ENCODE measurements at regions not wholly inside any gene's neighbourhood (a gene's known extent, or its start where the extent isn't known, plus 50 kb on each side); places are given as distances from the start of the nearest gene placed in this dataset.
"Not testable (repeated sequence)": the region's sequence is repeated elsewhere in the genome, so short reads cannot be mapped to it uniquely, and the experiment has no call there.

DNA sequence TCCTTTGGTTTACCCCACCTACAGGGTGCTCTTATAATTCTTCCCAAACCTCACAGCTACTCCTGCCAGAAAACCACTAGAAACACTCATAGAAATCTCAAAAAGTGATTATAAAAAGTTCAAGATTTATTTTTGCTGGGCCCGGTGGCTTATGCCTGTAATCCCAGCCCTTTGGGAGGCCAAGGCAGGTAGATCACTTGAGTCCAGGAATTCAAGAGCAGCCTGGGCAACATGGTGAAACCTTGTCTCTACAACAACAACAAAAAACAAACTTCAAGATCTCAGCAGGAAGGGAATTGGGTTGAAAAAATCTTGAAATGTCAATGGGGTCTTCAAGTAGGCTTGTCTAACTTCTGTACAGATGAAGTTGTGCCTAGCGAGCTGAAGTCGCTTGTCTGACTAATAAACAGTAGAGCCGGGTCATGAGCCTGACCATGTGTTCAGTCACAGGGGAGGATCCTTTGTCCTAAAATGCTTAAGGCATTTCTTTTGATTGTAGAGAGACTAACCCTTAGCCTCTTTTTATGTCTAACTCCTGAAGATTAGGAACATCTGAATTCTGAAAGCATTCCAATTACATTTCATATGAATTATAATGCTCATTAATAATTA is 124.6 kb downstream of the NOC3L start:
- DNase-seq = no peak

DNA sequence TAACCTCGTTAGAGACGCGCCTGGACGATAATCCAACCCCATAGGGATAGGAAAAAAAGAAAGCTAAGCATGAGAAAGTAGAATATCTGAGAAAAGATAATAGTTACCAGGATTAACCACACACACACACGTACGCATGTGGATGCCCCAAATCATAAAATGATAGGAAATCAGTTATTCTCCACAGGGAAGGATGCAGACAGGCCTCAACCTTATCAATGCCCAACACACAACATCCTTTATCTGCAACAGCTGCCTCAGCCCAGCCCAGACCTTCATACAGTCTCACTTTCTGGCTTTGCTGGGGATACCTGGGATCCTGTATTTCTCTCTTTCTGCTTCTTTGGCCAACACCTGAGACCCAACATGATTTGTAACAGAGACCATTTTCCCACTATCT is 123.0 kb downstream of the NOC3L start:
- DNase-seq = no peak

DNA sequence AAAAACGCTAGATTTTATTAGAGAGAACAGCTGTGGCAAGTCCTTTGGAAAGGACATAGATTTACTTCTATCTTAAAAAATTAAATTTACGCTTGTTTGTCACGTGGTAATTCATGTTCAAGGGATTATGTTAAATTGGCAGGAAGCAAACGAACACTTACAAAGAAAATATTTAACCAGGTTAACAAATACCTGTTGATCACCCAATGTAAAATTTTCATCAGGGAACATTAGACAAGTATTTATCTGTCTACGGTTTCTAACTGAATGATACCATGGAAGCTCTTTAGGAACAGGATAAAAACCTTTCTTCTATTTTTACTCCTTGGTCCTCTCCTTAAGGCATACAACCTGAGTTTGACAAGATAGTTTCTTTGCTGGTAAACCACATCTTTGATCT is 122.2 kb downstream of the NOC3L start:
- no peak for DNase-seq

DNA sequence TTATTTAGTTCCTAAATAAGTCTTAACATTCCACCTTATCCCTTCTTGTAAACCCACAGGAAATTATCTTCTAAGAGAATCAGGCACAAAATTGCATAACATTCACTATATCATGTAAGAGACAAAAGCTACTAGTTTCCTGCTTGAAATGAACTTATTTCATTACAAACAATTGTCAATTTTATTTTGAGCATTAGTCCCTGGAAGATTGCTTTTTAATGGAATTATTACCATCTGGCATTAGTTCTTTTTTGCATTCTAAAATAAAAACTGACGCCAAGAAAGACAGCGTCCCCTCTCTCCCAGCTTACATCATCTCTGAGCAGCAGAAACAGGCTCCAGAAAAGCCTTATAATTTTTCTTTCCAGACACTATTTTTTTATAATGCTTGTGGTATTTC is 121.8 kb downstream of the NOC3L start:
- no peak for DNase-seq

DNA sequence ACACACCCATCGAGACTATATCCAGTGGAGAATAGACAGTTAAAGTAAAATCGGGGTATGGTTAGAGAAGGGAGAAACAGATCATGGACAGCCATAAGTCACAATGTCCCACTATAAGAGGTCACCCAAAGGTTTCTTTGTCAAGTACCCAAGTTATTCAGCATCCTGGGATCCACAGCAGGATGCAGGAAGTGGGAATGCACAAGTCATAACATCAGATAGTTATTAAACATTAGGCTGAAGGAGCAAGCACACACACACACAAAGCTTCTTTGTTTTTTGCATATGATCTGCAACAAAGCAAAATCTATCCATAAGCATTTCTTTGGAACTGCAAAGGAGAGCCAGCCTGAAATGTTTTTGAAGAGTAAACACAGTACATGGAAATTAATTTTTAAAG is 111.6 kb downstream of the NOC3L start:
- DNase-seq = no peak

DNA sequence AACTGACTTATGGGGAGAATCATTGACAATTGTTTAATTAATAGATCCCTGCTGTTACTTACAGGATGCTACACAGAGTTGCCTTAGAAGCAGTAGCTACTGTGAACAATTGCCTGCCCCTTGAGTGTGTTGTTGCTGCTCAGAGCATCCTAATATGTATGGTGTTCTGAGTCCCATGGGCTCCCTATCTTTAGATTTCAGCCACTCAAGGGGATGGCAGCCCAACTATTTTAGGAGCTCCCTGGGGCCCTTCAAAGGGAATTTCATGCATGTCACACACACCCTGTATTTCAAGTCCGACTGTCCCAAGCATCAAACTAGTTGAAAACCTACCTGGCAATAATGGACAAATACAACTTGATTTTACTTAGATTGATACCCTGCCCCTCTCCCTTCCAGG is 111.2 kb downstream of the NOC3L start:
- DNase-seq = no peak

DNA sequence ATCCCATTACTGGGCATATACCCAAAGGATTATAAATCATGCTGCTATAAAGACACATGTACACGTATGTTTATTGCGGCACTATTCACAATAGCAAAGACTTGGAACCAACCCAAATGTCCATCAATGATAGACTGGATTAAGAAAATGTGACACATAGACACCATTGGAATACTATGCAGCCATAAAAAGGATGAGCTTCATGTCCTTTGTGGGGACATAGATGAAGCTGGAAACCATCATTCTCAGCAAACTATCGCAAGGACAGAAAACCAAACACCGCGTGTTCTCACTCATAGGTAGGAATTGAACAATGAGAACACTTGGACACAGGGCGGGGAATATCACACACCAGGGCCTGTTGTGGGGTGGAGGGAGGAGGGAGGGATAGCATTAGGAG is 105.3 kb downstream of the NOC3L start:
- DNase-seq = not testable (repeated sequence)

DNA sequence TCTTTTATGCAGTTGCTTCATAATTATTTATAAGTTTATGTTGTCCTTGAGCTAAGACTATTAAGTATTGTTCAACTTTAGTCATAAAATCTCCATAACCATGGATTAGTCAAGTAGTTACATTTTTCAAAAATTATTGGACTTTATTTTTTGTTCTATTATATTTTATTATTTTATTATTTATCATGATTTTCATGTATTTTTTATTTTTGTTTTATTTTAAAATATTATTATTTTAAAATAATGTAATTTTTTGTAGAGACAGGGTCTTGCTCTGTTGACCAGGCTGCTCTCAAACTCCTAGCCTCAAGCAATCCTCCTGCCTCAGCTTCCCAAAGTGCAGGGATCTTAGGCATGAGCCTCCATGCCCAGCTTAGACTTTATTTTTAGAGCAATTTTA is 102.3 kb downstream of the NOC3L start:
- no peak for DNase-seq

DNA sequence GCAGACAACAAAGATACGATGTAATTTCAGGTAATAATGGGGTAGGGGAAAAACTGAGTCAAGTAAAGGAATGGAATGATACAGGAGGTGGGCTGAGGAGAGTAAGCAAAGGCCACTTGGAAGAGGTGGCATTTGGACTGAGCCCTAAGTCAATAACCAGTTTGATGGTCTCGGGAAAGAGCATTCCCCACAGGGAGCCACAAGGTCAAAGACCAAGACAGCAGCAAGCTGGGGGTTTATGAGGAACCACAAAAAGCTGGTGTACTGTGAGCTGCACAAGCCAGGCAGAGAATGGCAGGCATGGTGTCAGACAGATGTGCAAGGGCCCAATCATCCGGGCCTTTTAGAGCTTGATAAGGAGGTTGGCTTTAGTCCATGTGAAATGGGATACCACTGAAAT is 98.7 kb downstream of the NOC3L start:
- DNase-seq = no peak

DNA sequence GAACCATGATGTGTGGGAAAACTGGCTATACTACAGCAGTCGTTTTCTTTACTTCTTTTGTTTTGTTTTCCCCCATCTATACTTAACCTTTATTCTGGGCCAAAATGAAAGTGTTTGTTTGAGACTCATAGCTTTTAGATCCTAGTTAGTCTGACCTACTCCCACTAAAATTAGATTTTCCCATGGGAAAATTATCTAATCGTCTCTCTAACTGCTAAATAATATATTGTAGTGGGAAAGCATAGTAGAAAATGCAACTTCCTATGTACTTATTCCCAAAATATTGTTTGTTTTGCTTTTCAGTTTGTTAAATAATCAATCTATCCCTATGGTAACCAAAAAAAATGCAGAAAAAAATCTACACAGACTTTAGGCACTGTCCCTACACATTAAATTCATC is 96.6 kb downstream of the NOC3L start:
- no peak for DNase-seq

DNA sequence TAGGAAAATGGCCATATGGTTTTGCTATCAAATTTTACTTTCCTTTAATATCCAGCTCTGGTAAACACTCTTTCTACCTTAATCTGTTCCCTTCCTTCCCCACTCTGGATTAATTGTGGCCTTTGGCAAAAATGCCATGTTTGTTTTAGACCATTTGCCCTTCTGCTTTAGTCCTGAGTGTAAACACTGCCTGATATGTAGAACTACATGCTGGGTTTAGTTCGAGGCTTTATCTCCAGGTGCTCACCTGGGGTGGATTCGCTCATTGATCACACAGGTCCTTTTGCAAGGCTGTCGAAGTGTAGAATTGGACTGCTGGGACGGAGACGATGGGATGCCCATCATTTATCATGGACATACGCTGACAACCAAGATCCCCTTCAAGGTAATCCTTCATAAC is 94.1 kb downstream of the NOC3L start:
- DNase-seq = no peak

DNA sequence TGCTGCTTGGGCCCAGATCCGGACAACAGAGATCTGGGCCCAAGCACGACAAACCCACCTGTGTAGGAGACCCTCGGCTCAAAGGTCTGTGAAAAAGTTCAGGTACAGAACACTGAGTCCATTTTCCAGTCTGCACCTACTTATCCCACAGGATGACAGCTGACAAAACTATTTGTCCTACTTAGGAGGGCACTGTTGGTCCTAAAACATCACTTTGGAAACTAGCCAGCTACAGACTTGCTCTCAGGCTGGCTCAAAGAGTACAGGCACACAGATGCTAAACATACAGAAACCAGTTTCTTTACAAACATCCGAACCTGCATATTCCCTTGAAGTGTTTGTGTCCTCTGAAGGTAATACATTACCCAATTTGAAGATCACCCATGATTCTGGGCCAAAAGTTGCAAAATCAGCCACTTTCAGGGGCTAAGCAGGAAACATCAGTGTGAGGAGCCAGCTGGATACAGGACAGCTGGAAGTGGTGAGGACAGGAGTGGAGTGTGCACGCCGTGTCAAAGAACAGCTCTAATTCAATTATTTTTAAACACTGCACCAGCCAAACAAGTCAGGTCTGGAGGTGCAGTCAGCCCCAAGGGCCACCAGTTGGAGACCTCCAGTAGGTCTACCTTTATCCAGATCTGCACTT is 88.5 kb downstream of the NOC3L start:
- no peak for DNase-seq

DNA sequence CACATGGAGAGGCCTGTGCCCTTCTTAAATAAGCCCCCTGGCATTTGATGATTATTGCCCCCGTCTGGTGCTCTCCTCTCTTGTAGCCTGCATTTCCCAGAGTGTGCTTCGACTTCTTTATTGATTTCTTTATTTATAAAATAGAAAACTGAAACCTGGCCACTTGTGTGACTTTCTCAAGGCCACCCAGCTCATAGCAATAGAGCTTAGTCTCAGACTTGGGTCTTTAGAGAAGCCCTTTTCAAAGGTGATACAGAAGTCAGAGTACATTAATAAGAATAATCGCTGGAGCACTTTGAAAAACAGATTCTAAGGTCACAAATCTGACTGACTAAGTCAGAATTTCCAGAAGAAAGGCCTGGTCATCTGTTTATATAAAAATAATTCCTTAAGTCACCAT is 86.6 kb downstream of the NOC3L start:
- DNase-seq = no peak

DNA sequence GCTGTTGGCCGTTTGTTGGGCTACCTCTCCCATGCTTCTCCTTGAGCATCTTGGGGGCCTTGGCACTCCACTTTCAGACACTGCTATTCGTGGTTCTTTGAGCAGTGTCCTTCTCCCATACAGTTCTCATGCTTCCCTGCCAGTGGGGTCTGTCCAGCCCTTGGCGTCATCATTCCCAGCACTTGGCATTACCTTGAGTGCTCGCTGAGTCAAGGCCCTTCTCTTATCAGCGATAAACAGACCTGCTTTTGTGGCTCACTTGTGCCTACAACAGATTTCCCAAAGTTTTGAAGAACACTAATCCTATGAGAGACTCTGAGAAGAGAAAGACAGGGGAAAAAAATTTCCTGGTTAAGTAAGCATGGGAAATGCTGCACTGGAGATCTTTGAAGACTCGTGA is 85.3 kb downstream of the NOC3L start:
- DNase-seq = no peak

DNA sequence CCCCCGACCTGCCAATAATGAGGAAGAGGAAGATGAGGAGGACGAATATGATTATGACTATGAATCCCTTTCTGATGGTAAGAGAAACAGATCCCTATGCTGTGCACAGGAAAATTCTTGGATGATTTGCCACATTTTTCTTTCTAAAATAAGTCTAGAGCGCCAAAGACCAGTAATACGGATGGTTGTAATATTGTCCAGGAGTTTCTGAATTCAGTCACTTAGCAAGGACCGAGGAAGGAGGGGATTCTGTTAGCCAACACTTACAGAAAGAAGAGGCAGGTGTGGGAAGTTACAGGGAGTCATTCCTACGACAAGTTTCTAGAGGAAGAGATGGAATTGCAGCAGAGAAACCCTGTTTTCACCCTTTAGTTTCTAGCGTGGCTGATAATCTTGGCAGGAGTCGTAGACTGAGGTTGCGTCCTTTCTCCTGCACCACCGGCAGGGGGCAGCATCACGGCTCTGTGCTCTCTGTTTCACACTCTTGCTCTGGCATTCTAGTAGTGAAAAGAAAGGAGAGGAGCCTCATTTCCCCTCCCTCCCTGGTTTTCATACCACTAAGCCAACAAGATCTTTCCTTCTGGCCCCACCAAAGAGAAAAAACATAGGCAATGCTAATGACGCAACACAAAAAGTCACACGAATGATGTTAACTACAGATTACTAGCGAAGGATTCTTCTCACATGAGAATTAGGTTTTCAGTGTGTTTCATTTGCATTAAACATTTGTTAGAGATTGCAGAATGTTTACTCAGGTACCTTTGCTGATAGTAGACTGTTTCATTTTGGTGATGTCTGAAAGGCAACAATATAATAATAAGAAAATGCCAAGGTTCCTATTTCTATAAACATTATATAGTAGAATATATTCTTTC is 82.7 kb downstream of the NOC3L start:
- peak; percentile 63 to 67 for DNase-seq

DNA sequence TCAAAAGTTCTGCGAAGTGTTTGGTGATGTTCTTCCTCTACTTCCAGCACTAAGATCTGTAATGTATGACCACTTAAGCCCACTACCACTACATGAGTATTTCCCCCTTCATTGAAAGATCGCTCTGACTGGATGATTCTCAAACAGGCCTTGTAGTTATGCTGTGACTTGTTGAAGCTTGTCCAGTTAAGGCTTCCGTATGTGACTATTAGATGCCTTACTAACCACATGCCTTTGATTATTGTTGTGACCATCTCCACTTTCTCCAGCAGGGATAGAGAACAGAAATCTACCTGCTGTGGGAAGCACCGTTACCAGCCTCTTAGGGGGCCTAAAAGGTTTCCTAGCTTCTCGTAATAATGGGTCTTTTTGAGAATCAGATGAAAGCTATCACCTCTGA is 81.1 kb downstream of the NOC3L start:
- no peak for DNase-seq

DNA sequence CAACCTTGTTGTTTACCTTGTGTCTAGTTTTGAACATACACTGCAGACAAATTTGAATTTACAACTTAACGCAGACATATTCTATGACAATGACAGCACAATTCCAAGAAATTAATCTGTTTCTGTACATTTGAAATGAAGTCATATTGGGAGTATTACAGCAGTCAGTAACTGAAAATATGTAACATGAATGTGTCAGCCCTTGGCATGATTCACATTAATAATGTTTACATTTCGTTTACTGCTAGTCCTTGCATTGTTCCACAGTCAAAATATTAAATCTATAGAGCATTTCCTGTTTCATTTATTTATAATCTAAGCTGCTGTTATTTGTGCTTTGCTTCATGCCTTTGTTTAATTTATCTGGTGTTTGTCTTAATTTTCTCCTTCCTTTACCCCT is 80.4 kb downstream of the NOC3L start:
- no peak for DNase-seq
